BLaER1 treated with 17β-estradiol and CSF1 and Interleukin-3, amounts not matched to agents 10 nM and 100 nM (cell line): ENCODE measurements at regions not wholly inside any gene's neighbourhood (a gene's known extent, or its start where the extent isn't known, plus 50 kb on each side); places are given as distances from the start of the nearest gene placed in this dataset.

Experiments used
- H3K27ac ChIP-seq, 11 experiments: shearing (Covaris generic); formaldehyde crosslinking; 2 replicates each; pipeline ENCODE4 v1.8.1; 2022
- H3K27me3 ChIP-seq, 11 experiments: shearing (Covaris generic); formaldehyde crosslinking; 2 replicates each; pipeline ENCODE4 v1.8.1; 2022
- H3K36me3 ChIP-seq, 11 experiments: shearing (Covaris generic); formaldehyde crosslinking; 2 replicates each; pipeline ENCODE4 v1.8.1; 2022
- H3K4me1 ChIP-seq, 10 experiments: shearing (Covaris generic); formaldehyde crosslinking; 2 replicates each; pipeline ENCODE4 v1.8.1; 2022
- H3K4me2 ChIP-seq, 11 experiments: shearing (Covaris generic); formaldehyde crosslinking; 2 replicates each; pipeline ENCODE4 v1.8.1; 2022
- H3K4me3 ChIP-seq, 10 experiments: shearing (Covaris generic); formaldehyde crosslinking; 2 replicates each; pipeline ENCODE4 v1.8.1; 2022
- H3K9ac ChIP-seq, 11 experiments: shearing (Covaris generic); formaldehyde crosslinking; 2 replicates each; pipeline ENCODE4 v1.8.1; 2022
- H3K9me3 ChIP-seq, 11 experiments: shearing (Covaris generic); formaldehyde crosslinking; replicated peaks in 1 of 11; 2 replicates each; pipeline ENCODE4 v1.8.1; 2022
- H4K20me1 ChIP-seq, 11 experiments: shearing (Covaris generic); formaldehyde crosslinking; 2 replicates each; pipeline ENCODE4 v1.8.1; 2022
- Cebpa-rat ChIP-seq, 11 experiments: shearing (Covaris generic); IDR thresholded peaks; 2 replicates each; pipeline ENCODE4 v1.8.1; 2022

- no peaks in the 10 kb centered on the region for H3K27me3 ChIP-seq
- H3K4me2 ChIP-seq: no peak overlapping the region
- H3K4me1 ChIP-seq: peaks cover 0 to 43% (median 2%) of the 10 kb centered on the region in 10 experiments; a peak in 6 of 20 replicates
- H3K4me3 ChIP-seq: no peak overlapping the region
- TF ChIP-seq Cebpa-rat (IDR thresholded peaks at IDR 0.05): no peak
- H4K20me1 ChIP-seq: no peaks in the 10 kb centered on the region
- H3K27ac ChIP-seq: no peak overlapping the region
- H3K36me3 ChIP-seq: no peaks in the 10 kb centered on the region
- no peak overlapping the region for H3K9ac ChIP-seq
- no peaks in the 10 kb centered on the region for H3K9me3 ChIP-seq
These were observed 995.2 kb upstream of the TMEM132C start for GRCh38 chr12:127271776-127272175.

- Histone ChIP-seq H3K4me3 (no peak overlapping the region), H3K4me1 (peaks cover 3 to 40% (median 5%) of the 10 kb centered on the region in 10 experiments; a peak in 19 of 20 replicates), H4K20me1 (no peaks in the 10 kb centered on the region), H3K27me3 (no peaks in the 10 kb centered on the region), H3K27ac (no peak overlapping the region), H3K9me3 (no peaks in the 10 kb centered on the region), H3K36me3 (no peaks in the 10 kb centered on the region), H3K9ac (no peak overlapping the region), H3K4me2 (no peak overlapping the region)
- TF ChIP-seq Cebpa-rat (IDR thresholded peaks at IDR 0.05): no peak
These were observed 994.1 kb upstream of the TMEM132C start for GRCh38 chr12:127272864-127273263.

- Histone ChIP-seq H3K9me3 (no peaks in the 10 kb centered on the region), H3K27ac (no peak overlapping the region), H3K9ac (no peak overlapping the region), H3K4me1 (peaks cover 8 to 33% (median 10%) of the 10 kb centered on the region in 10 experiments; a peak in 19 of 20 replicates), H3K36me3 (no peaks in the 10 kb centered on the region), H4K20me1 (no peaks in the 10 kb centered on the region), H3K27me3 (no peaks in the 10 kb centered on the region), H3K4me3 (no peak overlapping the region), H3K4me2 (no peak overlapping the region)
- no peak for TF ChIP-seq Cebpa-rat (IDR thresholded peaks at IDR 0.05)
These were observed 993.3 kb upstream of the TMEM132C start for GRCh38 chr12:127273626-127274025.

- Histone ChIP-seq H3K4me1 (peaks cover 2 to 16% (median 9%) of the 10 kb centered on the region in 10 experiments; a peak in 17 of 20 replicates), H3K4me2 (0 out of 22 replicates have a peak overlapping the region, but pooled peaks of 1 of the 11 experiments have one; percentile 16), H4K20me1 (no peaks in the 10 kb centered on the region), H3K27me3 (no peaks in the 10 kb centered on the region), H3K9ac (no peak overlapping the region), H3K9me3 (peaks cover 0 to 1% (median 0%) of the 10 kb centered on the region in 11 experiments; a peak in 6 of 22 replicates), H3K36me3 (no peaks in the 10 kb centered on the region), H3K4me3 (no peak overlapping the region), H3K27ac (no peak overlapping the region)
- TF ChIP-seq Cebpa-rat (IDR thresholded peaks at IDR 0.05): no peak
These were observed 991.6 kb upstream of the TMEM132C start for GRCh38 chr12:127275416-127275815.

GRCh38 chr12:127277882-127278281 lies 989.1 kb upstream of the TMEM132C start:
- H3K27ac ChIP-seq: no peak overlapping the region
- H3K9me3 ChIP-seq: peaks cover 0 to 6% (median 4%) of the 10 kb centered on the region in 11 experiments; a peak in 7 of 22 replicates
- peak overlapping the region in 10 of 11 experiments; percentile 0 to 55 (median 36); a peak in 14 of 22 replicates for H3K4me2 ChIP-seq
- H3K9ac ChIP-seq: no peak overlapping the region
- peaks cover 0 to 11% (median 8%) of the 10 kb centered on the region in 10 experiments; a peak in 16 of 20 replicates for H3K4me1 ChIP-seq
- no peak for TF ChIP-seq Cebpa-rat (IDR thresholded peaks at IDR 0.05)
- no peak overlapping the region for H3K4me3 ChIP-seq
- no peaks in the 10 kb centered on the region for H3K36me3 ChIP-seq
- no peaks in the 10 kb centered on the region for H4K20me1 ChIP-seq
- H3K27me3 ChIP-seq: no peaks in the 10 kb centered on the region

- TF ChIP-seq Cebpa-rat (IDR thresholded peaks at IDR 0.05): no peak
- Histone ChIP-seq H3K36me3 (no peaks in the 10 kb centered on the region), H3K9ac (no peak overlapping the region), H3K9me3 (peaks cover 0 to 6% (median 4%) of the 10 kb centered on the region in 11 experiments; a peak in 7 of 22 replicates), H3K4me3 (no peak overlapping the region), H4K20me1 (no peaks in the 10 kb centered on the region), H3K4me2 (peak overlapping the region in 9 of 11 experiments; percentile 0 to 55 (median 38); a peak in 12 of 22 replicates), H3K4me1 (peaks cover 0 to 11% (median 8%) of the 10 kb centered on the region in 10 experiments; a peak in 15 of 20 replicates), H3K27ac (no peak overlapping the region), H3K27me3 (no peaks in the 10 kb centered on the region)
These were observed 988.6 kb upstream of the TMEM132C start for GRCh38 chr12:127278351-127278750.

GRCh38 chr12:127280393-127281275 lies 986.3 kb upstream of the TMEM132C start:
- peaks cover 0 to 6% (median 4%) of the 10 kb centered on the region in 11 experiments; a peak in 7 of 22 replicates for H3K9me3 ChIP-seq
- TF ChIP-seq Cebpa-rat (IDR thresholded peaks at IDR 0.05): no peak
- H3K4me1 ChIP-seq: peaks cover 7 to 18% (median 10%) of the 10 kb centered on the region in 10 experiments; a peak in 19 of 20 replicates
- no peaks in the 10 kb centered on the region for H3K36me3 ChIP-seq
- H3K9ac ChIP-seq: no peak overlapping the region
- no peak overlapping the region for H3K4me2 ChIP-seq
- H3K27ac ChIP-seq: no peak overlapping the region
- H4K20me1 ChIP-seq: no peaks in the 10 kb centered on the region
- H3K4me3 ChIP-seq: no peak overlapping the region
- H3K27me3 ChIP-seq: no peaks in the 10 kb centered on the region

- peaks cover 4 to 17% (median 5%) of the 10 kb centered on the region in 10 experiments; a peak in 19 of 20 replicates for H3K4me1 ChIP-seq
- peaks cover 0 to 6% (median 4%) of the 10 kb centered on the region in 11 experiments; a peak in 7 of 22 replicates for H3K9me3 ChIP-seq
- H3K9ac ChIP-seq: no peak overlapping the region
- H3K27ac ChIP-seq: no peak overlapping the region
- no peak overlapping the region for H3K4me3 ChIP-seq
- H3K4me2 ChIP-seq: no peak overlapping the region
- no peaks in the 10 kb centered on the region for H4K20me1 ChIP-seq
- no peaks in the 10 kb centered on the region for H3K27me3 ChIP-seq
- no peak for TF ChIP-seq Cebpa-rat (IDR thresholded peaks at IDR 0.05)
- H3K36me3 ChIP-seq: no peaks in the 10 kb centered on the region
These were observed 984.0 kb upstream of the TMEM132C start for GRCh38 chr12:127282786-127283565.

GRCh38 chr12:127284021-127284420 lies 982.9 kb upstream of the TMEM132C start:
- Histone ChIP-seq H3K27ac (no peak overlapping the region), H3K4me3 (no peak overlapping the region), H3K9me3 (peaks cover 0 to 6% (median 4%) of the 10 kb centered on the region in 11 experiments; a peak in 7 of 22 replicates), H3K27me3 (no peaks in the 10 kb centered on the region), H3K4me2 (peak overlapping the region in 6 of 11 experiments; percentile 8 to 22 (median 16); a peak in 7 of 22 replicates), H3K9ac (no peak overlapping the region), H3K4me1 (peaks cover 0 to 15% (median 0%) of the 10 kb centered on the region in 10 experiments; a peak in 7 of 20 replicates), H3K36me3 (no peaks in the 10 kb centered on the region), H4K20me1 (no peaks in the 10 kb centered on the region)
- no peak for TF ChIP-seq Cebpa-rat (IDR thresholded peaks at IDR 0.05)
